SH-SY5Y (cell line): ENCODE measurements at regions not wholly inside any gene's neighbourhood (a gene's known extent, or its start where the extent isn't known, plus 50 kb on each side); places are given as distances from the start of the nearest gene placed in this dataset.

ENCODE experiments used
- GATA2 ChIP-seq: IDR thresholded peaks from 2 replicates; pipeline ENCODE4 v1.6.1; 2011; ENCODE audit warnings: mild to moderate bottlenecking, low read depth, low read length
- GATA3 ChIP-seq: IDR thresholded peaks from 2 replicates; pipeline ENCODE4 v1.6.1; 2011; ENCODE audit warnings: low read depth, mild to moderate bottlenecking, low read length, moderate library complexity

DNA sequence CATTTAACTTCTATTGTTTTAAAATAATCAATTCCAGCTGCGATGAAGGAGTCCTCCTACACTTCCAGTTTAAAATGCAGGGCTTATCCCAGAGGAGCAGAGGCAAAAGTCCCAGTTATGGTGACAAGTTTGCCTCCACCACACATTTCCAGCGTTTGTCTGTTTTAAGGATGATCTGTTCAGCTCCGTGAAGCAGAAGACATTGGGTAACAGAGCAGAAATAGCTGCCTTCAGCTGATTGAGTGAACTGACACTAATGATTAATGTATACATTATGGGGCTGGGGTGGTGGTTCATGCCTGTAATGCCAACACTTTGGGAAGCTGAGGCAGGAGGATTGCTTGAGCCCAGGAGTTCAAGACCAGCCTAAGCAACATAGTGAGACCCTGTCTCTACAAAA is 127.6 kb downstream of the HSD17B3 start:
- no peak for TF ChIP-seq GATA2
- TF ChIP-seq GATA3, result no peak
